GM23248 (cell line): ENCODE measurements at regions not wholly inside any gene's neighbourhood (a gene's known extent, or its start where the extent isn't known, plus 50 kb on each side); places are given as distances from the start of the nearest gene placed in this dataset.

Experiments used
- DNase-seq: peaks from one replicate; pipeline ENCODE4 v3.0.0-alpha.2; 2015
- H2AFZ ChIP-seq: fragments of 200-600 bp; sonication (generic); 2 replicates; pipeline ENCODE4 v1.6.1; 2016; ENCODE audit warnings: antibody characterized with exemption
- H3F3A ChIP-seq: fragments of 200-600 bp; sonication (generic); 2 replicates; pipeline ENCODE4 v1.6.1; 2016; ENCODE audit warnings: mild to moderate bottlenecking, antibody characterized with exemption, mixed run types; ENCODE audit not compliant: insufficient read depth
- H3K27ac ChIP-seq: fragments of 200-600 bp; sonication (generic); 2 replicates; pipeline ENCODE4 v1.5.1; 2016; ENCODE audit warnings: mild to moderate bottlenecking
- H3K27me3 ChIP-seq: fragments of 200-600 bp; sonication (generic); replicated peaks from 2 replicates; pipeline ENCODE4 v1.6.1; 2016; ENCODE audit warnings: mild to moderate bottlenecking; ENCODE audit not compliant: insufficient read depth
- H3K36me3 ChIP-seq: fragments of 200-600 bp; sonication (generic); 2 replicates; pipeline ENCODE4 v1.6.1; 2016; ENCODE audit warnings: low read depth, mild to moderate bottlenecking
- H3K4me1 ChIP-seq: fragments of 200-600 bp; sonication (generic); 2 replicates; pipeline ENCODE4 v1.6.1; 2016; ENCODE audit warnings: mild to moderate bottlenecking; ENCODE audit not compliant: insufficient read depth
- H3K4me2 ChIP-seq: fragments of 200-600 bp; sonication (generic); one replicate; pipeline ENCODE4 v1.6.1; 2016; ENCODE audit warnings: mild to moderate bottlenecking; ENCODE audit not compliant: unreplicated experiment
- H3K4me3 ChIP-seq: fragments of 200-600 bp; sonication (generic); 2 replicates; pipeline ENCODE4 v1.5.1; 2016; ENCODE audit warnings: mild to moderate bottlenecking
- H3K79me2 ChIP-seq: fragments of 200-600 bp; sonication (generic); 2 replicates; pipeline ENCODE4 v1.6.1; 2016; ENCODE audit warnings: mild to moderate bottlenecking; ENCODE audit not compliant: insufficient read depth
- H3K9ac ChIP-seq: fragments of 200-600 bp; sonication (generic); 2 replicates; pipeline ENCODE4 v1.6.1; 2016; ENCODE audit warnings: mild to moderate bottlenecking
- H3K9me2 ChIP-seq: fragments of 200-600 bp; sonication (generic); 2 replicates; pipeline ENCODE4 v1.6.1; 2016; ENCODE audit warnings: mixed run types, mild to moderate bottlenecking, moderate library complexity; ENCODE audit not compliant: insufficient read depth
- H3K9me3 ChIP-seq: fragments of 200-600 bp; sonication (generic); one replicate; pipeline ENCODE4 v1.6.1; 2017; ENCODE audit warnings: low read depth
- H4K20me1 ChIP-seq: fragments of 200-600 bp; sonication (generic); 2 replicates; pipeline ENCODE4 v1.6.0; 2016; ENCODE audit not compliant: insufficient read depth
- EZH2 ChIP-seq: fragments of 200-600 bp; sonication (generic); IDR thresholded peaks from 2 replicates; pipeline ENCODE4 v1.6.1; 2018; ENCODE audit warnings: antibody characterized with exemption, mild to moderate bottlenecking; ENCODE audit not compliant: insufficient read depth, poor library complexity, severe bottlenecking
- EZH2phosphoT487 ChIP-seq: fragments of 200-600 bp; sonication (generic); IDR thresholded peaks from 2 replicates; pipeline ENCODE4 v1.6.1; 2018; ENCODE audit warnings: antibody characterized with exemption, moderate library complexity, mild to moderate bottlenecking, low read depth; ENCODE audit not compliant: insufficient read depth
- WGBS, 2 experiments: methylation state at CpG; one replicate each; pipeline ENCODE4 v1.1.6; 2015 to 2017; ENCODE audit warnings: low lambda C conversion rate in 2 of 2, low coverage in 1 of 2; ENCODE audit errors: missing lambda C conversion rate in 2 of 2; 5-methylcytosine and 5-hydroxymethylcytosine counted together
- in situ Hi-C: fragments of 300-500 bp; cut with MboI; formaldehyde crosslinking; loops from 2 replicates; pipeline ENCODE4 v1.15.0; 2020

DNA sequence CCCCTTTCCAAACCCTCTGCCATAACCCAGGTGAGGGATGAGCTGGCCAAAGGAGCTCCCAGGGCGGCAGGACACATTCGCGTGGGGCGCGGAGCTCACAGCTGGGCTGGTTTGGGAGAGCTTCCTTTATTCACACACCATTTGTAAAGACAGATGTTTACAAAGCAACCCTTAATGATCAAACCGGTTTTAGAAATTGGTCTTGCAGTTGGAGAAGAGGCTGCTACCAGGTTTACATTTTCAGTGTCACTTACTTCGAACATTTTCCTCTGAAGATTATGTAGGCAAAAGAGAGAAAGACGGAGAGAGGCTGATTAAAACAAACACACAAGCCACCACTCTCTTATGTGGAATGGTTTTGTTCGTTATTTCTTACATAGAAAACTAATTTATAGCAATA lies 648.7 kb downstream of the IRX1 start:
- TF ChIP-seq EZH2 (no peak), EZH2phosphoT487 (no peak)
- Histone ChIP-seq H4K20me1 (no peaks in the 10 kb centered on the region), H3K27ac (no peak overlapping the region), H2AFZ (no peak overlapping the region), H3K9ac (no peak overlapping the region), H3K27me3 (no peaks in the 10 kb centered on the region), H3K79me2 (no peaks in the 10 kb centered on the region), H3K4me3 (no peak overlapping the region), H3K4me2 (no peak overlapping the region), H3K9me3 (no peaks in the 10 kb centered on the region), H3K9me2 (no peaks in the 10 kb centered on the region), H3K4me1 (no peaks in the 10 kb centered on the region), H3K36me3 (no peaks in the 10 kb centered on the region), H3F3A (no peaks in the 10 kb centered on the region)
- in situ Hi-C loops = no loop called here
- WGBS, 2 experiments = 47 to 52% methylated on average over 9 of the region's 9 CpGs
- DNase-seq = no peak

GRCh38 chr5:4245076-4245475 lies 649.4 kb downstream of the IRX1 start:
- no peaks in the 10 kb centered on the region for H3K79me2 ChIP-seq
- H3K9me2 ChIP-seq = no peaks in the 10 kb centered on the region
- H2AFZ ChIP-seq = no peak overlapping the region
- H3K36me3 ChIP-seq = no peaks in the 10 kb centered on the region
- H3K9me3 ChIP-seq = no peaks in the 10 kb centered on the region
- H3K9ac ChIP-seq = no peak overlapping the region
- in situ Hi-C loops = no loop called here
- no peaks in the 10 kb centered on the region for H3F3A ChIP-seq
- no peaks in the 10 kb centered on the region for H3K4me1 ChIP-seq
- H3K27ac ChIP-seq = no peak overlapping the region
- H3K27me3 ChIP-seq = no peaks in the 10 kb centered on the region
- no peak for DNase-seq
- H3K4me3 ChIP-seq = no peak overlapping the region
- no peaks in the 10 kb centered on the region for H4K20me1 ChIP-seq
- 14 to 21% methylated on average over 2 of the region's 2 CpGs for WGBS, 2 experiments
- H3K4me2 ChIP-seq = no peak overlapping the region
- TF ChIP-seq EZH2 (no peak), EZH2phosphoT487 (no peak)

DNA sequence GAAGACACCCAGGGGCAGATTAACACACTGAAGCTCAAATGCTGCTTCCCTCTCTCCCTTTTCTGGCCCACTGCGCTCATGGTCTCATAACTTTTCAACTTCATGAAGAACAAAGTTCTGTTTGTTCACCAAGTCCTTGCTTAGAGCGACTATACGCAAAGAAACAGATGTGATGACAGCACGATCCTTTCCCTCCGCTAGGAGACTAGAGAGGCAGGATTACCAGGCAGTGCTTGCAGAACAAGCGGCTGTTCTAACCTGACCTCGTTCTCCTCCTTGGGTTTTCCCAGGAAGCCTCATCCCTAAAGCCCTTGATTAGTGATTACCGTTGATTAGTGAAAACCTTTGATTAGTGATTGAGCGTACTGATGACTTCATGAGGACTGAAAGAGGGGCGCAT lies 649.9 kb downstream of the IRX1 start:
- Histone ChIP-seq H3K4me3 (no peak overlapping the region), H3K9ac (no peak overlapping the region), H4K20me1 (no peaks in the 10 kb centered on the region), H3K9me2 (no peaks in the 10 kb centered on the region), H3K36me3 (no peaks in the 10 kb centered on the region), H3K9me3 (no peaks in the 10 kb centered on the region), H3K4me2 (no peak overlapping the region), H3F3A (no peaks in the 10 kb centered on the region), H3K4me1 (no peaks in the 10 kb centered on the region), H3K27me3 (no peaks in the 10 kb centered on the region), H3K79me2 (no peaks in the 10 kb centered on the region), H2AFZ (no peak overlapping the region), H3K27ac (no peak overlapping the region)
- no peak for TF ChIP-seq EZH2
- TF ChIP-seq EZH2phosphoT487 = no peak
- in situ Hi-C loops = no loop called here
- WGBS, 2 experiments = 56 to 58% methylated on average over 10 of the region's 10 CpGs
- DNase-seq = no peak

- no peak overlapping the region for H3K9ac ChIP-seq
- no peak overlapping the region for H3K27ac ChIP-seq
- no peak overlapping the region for H3K4me3 ChIP-seq
- TF ChIP-seq EZH2phosphoT487 (no peak), EZH2 (no peak)
- no peaks in the 10 kb centered on the region for H3K36me3 ChIP-seq
- in situ Hi-C loops = no loop called here
- no peaks in the 10 kb centered on the region for H3K79me2 ChIP-seq
- DNase-seq = no peak
- no peaks in the 10 kb centered on the region for H3K9me3 ChIP-seq
- no peaks in the 10 kb centered on the region for H3F3A ChIP-seq
- H3K4me1 ChIP-seq = no peaks in the 10 kb centered on the region
- no peaks in the 10 kb centered on the region for H4K20me1 ChIP-seq
- no peaks in the 10 kb centered on the region for H3K9me2 ChIP-seq
- H2AFZ ChIP-seq = no peak overlapping the region
- no peaks in the 10 kb centered on the region for H3K27me3 ChIP-seq
- no peak overlapping the region for H3K4me2 ChIP-seq
- WGBS, 2 experiments = 36 to 39% methylated on average over 2 of the region's 2 CpGs
These were observed 650.8 kb downstream of the IRX1 start for GRCh38 chr5:4246447-4246846.

DNA sequence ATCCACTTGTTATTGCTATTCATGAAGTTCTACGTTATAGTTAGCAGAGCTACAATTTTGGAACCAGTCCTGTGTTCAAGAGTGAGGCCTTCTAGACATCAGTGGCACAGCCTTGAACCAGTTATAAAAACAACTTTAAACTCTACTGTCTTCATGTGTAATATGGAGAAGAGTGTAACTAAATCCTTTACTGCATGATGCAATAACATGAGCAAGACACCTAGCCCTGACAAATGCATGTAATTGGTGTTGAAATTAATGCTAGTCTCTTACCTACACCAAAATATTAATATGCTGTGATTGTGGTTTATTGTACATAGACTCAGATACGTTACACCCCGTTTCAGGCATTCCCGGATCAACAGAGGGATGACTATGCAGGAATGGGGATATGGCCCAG lies 654.6 kb downstream of the IRX1 start:
- in situ Hi-C loops = no loop called here
- Histone ChIP-seq H3K9me2 (no peaks in the 10 kb centered on the region), H3K4me2 (no peak overlapping the region), H3K27me3 (no peaks in the 10 kb centered on the region), H3K4me1 (no peaks in the 10 kb centered on the region), H3K36me3 (no peaks in the 10 kb centered on the region), H4K20me1 (no peaks in the 10 kb centered on the region), H3K9me3 (no peaks in the 10 kb centered on the region), H2AFZ (no peak overlapping the region), H3K79me2 (no peaks in the 10 kb centered on the region), H3K4me3 (no peak overlapping the region), H3F3A (no peaks in the 10 kb centered on the region), H3K27ac (no peak overlapping the region), H3K9ac (no peak overlapping the region)
- 54 to 59% methylated on average over 4 of the region's 4 CpGs for WGBS, 2 experiments
- no peak for DNase-seq
- TF ChIP-seq EZH2phosphoT487 = no peak
- no peak for TF ChIP-seq EZH2
